Ovary (tissue), 7 donors: ENCODE measurements at regions not wholly inside any gene's neighbourhood (a gene's known extent, or its start where the extent isn't known, plus 50 kb on each side); places are given as distances from the start of the nearest gene placed in this dataset.

Source experiments
- DNase-seq, 5 donors: peaks; one replicate each; pipeline ENCODE4 v3.0.0-alpha.2; 2019 to 2020
- H3K27ac ChIP-seq, 2 donors: fragments of 200-600 bp; one replicate each; pipeline versions ENCODE4 v1.5.1 to v1.8.0; 2019 to 2022
- H3K27me3 ChIP-seq: fragments of 200-600 bp; one replicate; pipeline ENCODE4 v1.8.0; 2022
- H3K36me3 ChIP-seq: fragments of 200-600 bp; sonication (generic); one replicate; pipeline ENCODE4 v1.5.1; 2019
- H3K4me1 ChIP-seq: one replicate; pipeline ENCODE4 v1.8.1; 2013; ENCODE audit warnings: mild to moderate bottlenecking, moderate library complexity; ENCODE audit not compliant: insufficient read depth
- H3K4me3 ChIP-seq: fragments of 200-600 bp; sonication (generic); one replicate; pipeline ENCODE4 v1.5.1; 2017
- H3K9me3 ChIP-seq, 2 donors: fragments of 200-600 bp in 1 of 2; sonication (generic) in 1 of 2; one replicate each; pipeline versions ENCODE4 v1.5.1 to v1.8.1; 2013 to 2019; ENCODE audit warnings: mild to moderate bottlenecking in 1 of 2, moderate library complexity in 1 of 2
- CTCF ChIP-seq, 3 donors: fragments of 450-650 bp in 2 of 3; fragments of 200-600 bp in 1 of 3; IDR thresholded peaks; one replicate each; pipeline versions ENCODE4 v1.5.1 to v1.8.0; 2016 to 2022; ENCODE audit warnings: antibody characterized with exemption in 3 of 3, mild to moderate bottlenecking in 1 of 3
- EP300 ChIP-seq: sonication (generic); formaldehyde crosslinking; IDR thresholded peaks from one replicate; pipeline ENCODE4 v1.6.1; 2017; ENCODE audit warnings: antibody characterized with exemption
- POLR2A ChIP-seq: fragments of 450-650 bp; IDR thresholded peaks from one replicate; pipeline ENCODE4 v1.6.1; 2017; ENCODE audit warnings: antibody characterized with exemption, mild to moderate bottlenecking, moderate library complexity
- WGBS, 3 donors: extraction: QIAGEN DNeasy Blood & Tissue Kit in 1 of 3; methylation state at CpG; one replicate each; pipeline versions ENCODE4 v1.1.5 to v1.1.7; 2013 to 2017; 5-methylcytosine and 5-hydroxymethylcytosine counted together
- intact Hi-C, 4 donors: fragments of 100-400 bp; cut with DNase I; formaldehyde crosslinking; loops; one replicate each; pipeline versions ENCODE4 v1.11.0 to v1.15.1; 2022 to 2023
- donor health status: DM: no; HTN: no; CAD: no; lungs with moderate emphysema.
- donor health status: DM: no; HTN: no; CAD: no.
- donor health status: Bipolar disorder and iron deficiency.
- donor health status: DM: no; HTN: no; CAD: no.
- donor health status: DM: yes; HTN: yes; CAD: no.

GRCh38 chr15:62938825-62939224 lies 103.7 kb upstream of the TPM1 start:
- Histone ChIP-seq H3K27me3 (no peaks in the 10 kb centered on the region), H3K9me3 (no peaks in the 10 kb centered on the region), H3K4me1 (peaks cover 10% of the 10 kb centered on the region), H3K27ac (no peak overlapping the region), H3K36me3 (no peaks in the 10 kb centered on the region), H3K4me3 (no peak overlapping the region)
- DNase-seq = no peak
- intact Hi-C loops = no loop called here
- TF ChIP-seq EP300 (no peak), POLR2A (no peak), CTCF (IDR thresholded peaks at IDR 0.05) (no peak)
- 91 to 95% (median 94%) methylated on average over 3 of the region's 3 CpGs for WGBS, 3 donors

- no peak for DNase-seq
- intact Hi-C loops = no loop called here
- WGBS, 3 donors = 64 to 66% (median 66%) methylated on average over 4 of the region's 4 CpGs
- H3K9me3 ChIP-seq = no peaks in the 10 kb centered on the region
- no peak overlapping the region for H3K4me3 ChIP-seq
- no peaks in the 10 kb centered on the region for H3K36me3 ChIP-seq
- no peaks in the 10 kb centered on the region for H3K27me3 ChIP-seq
- H3K4me1 ChIP-seq = peaks cover 10% of the 10 kb centered on the region
- TF ChIP-seq POLR2A (no peak), EP300 (no peak), CTCF (IDR thresholded peaks at IDR 0.05) (no peak)
- peak overlapping the region in 1 of 2 donors; percentile 45 for H3K27ac ChIP-seq
Measured at GRCh38 chr15:62940093-62940754, 102.3 kb upstream of the TPM1 start.

GRCh38 chr15:62940755-62941361 lies 101.7 kb upstream of the TPM1 start:
- H3K4me1 ChIP-seq = peaks cover 10% of the 10 kb centered on the region
- TF ChIP-seq POLR2A = no peak
- no peak for TF ChIP-seq EP300
- TF ChIP-seq CTCF (IDR thresholded peaks at IDR 0.05) = no peak
- peak; percentile 56 to 82 (median 70) for DNase-seq
- no peaks in the 10 kb centered on the region for H3K9me3 ChIP-seq
- no peaks in the 10 kb centered on the region for H3K27me3 ChIP-seq
- no peak overlapping the region for H3K4me3 ChIP-seq
- 1 to 14% (median 14%) methylated on average over 10 to 11 of the region's 11 CpGs for WGBS, 3 donors
- peak overlapping the region in 1 of 2 donors; percentile 45 for H3K27ac ChIP-seq
- intact Hi-C loops = no loop called here
- no peaks in the 10 kb centered on the region for H3K36me3 ChIP-seq

- TF ChIP-seq CTCF (IDR thresholded peaks at IDR 0.05) (no peak), EP300 (no peak), POLR2A (no peak)
- H3K4me1 ChIP-seq = peaks cover 10% of the 10 kb centered on the region
Measured at GRCh38 chr15:62941699-62942098, 100.8 kb upstream of the TPM1 start.

More at GRCh38 chr15:62941699-62942098, 100.8 kb upstream of the TPM1 start:
- H3K36me3 ChIP-seq = no peaks in the 10 kb centered on the region
- intact Hi-C loops = no loop called here
- no peak for DNase-seq
- H3K27ac ChIP-seq = peak overlapping the region in 1 of 2 donors; percentile 45
- no peaks in the 10 kb centered on the region for H3K27me3 ChIP-seq
- H3K9me3 ChIP-seq = no peaks in the 10 kb centered on the region
- no peak overlapping the region for H3K4me3 ChIP-seq
